Choroid plexus epithelial cell (primary cell): ENCODE measurements at regions not wholly inside any gene's neighbourhood (a gene's known extent, or its start where the extent isn't known, plus 50 kb on each side); places are given as distances from the start of the nearest gene placed in this dataset.

Experiments used
- DNase-seq: peaks from one replicate; pipeline ENCODE4 v3.0.0-alpha.2; 2010; ENCODE audit warnings: low read depth
- H3K4me3 ChIP-seq: 2 replicates; pipeline ENCODE4 v1.5.1; 2011; ENCODE audit warnings: low read depth, mild to moderate bottlenecking, control low read depth, low read length, moderate library complexity
- CTCF ChIP-seq: conservative IDR thresholded peaks from 2 replicates; pipeline ENCODE4 v1.5.1; 2011; ENCODE audit warnings: low read depth, mild to moderate bottlenecking, control low read depth, inconsistent platforms, low read length, moderate library complexity

DNA sequence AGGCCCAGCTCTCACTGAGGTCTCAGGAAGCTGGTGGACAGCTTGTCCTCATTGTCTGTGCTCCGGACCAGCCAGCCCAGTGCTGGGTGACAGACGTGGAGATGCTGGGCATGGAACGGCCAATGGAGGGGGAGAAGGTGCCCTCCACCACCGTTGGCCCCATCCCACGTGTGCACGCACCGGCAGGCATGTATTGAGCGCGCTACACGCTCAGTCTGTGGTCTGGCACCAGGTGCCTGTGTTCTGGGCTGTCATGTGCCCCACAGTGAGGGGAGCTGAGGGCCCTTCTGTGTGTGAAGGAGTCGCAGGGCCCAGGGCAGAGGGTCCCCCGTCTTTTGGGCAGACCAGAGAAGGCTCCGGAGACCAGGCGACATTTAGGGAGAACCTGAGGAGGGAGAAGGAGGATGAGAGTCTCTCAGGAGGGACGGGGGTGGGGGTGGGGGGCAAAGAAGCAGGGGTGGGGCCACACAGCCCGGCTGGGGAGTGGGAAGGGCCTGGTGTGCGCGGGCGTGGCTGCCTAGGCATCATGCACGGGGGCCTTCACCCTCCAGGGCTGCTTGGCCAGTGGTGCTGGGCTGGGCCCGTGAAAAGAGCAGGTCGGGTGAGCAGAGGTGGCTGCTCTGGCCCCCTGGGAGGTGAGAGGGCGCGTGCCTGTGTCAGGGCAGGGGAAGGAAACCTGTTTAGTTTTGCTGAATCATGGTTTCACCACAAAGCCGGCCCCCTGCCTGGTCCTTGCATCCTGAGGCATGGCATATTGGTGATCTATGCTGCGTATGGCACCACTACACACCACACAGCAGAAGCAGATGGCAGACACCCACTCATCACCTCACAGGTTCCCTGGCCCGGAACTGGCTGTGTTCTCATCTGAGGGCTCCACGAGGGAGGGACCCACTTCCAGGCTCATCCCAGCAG is 86.7 kb upstream of the TTC34 start:
- no peak for DNase-seq
- H3K4me3 ChIP-seq: no peak overlapping the region
- no peak for TF ChIP-seq CTCF

GRCh38 chr1:2890221-2890850 is 88.8 kb upstream of the TTC34 start:
- no peak for DNase-seq
- TF ChIP-seq CTCF: no peak
- no peak overlapping the region for H3K4me3 ChIP-seq

DNA sequence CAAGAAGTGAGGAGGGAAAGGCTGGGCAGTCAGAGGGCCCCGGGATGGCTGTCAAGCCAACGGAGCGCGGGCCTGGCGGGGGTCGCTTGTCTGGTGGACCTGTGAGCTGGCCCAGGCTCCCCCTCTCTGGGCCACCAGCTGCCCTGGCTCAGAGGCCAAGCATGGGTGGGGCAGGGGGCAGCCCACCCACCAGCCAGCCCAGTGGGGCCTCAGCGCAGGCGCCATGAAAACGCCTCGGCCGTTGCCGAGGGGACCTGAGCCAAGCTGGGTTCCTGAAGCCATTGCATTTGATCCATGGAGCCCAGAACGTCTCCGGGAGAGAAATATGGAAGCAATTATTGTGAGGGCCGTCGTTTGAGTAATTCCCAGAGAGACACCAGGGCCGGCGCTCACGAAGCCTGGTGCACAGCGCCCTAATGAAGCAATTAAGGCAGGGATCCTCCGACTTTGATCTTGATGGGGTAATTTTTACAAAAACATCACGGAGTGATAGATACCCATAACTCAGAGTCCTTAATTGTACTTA is 90.5 kb upstream of the TTC34 start:
- no peak for DNase-seq
- no peak for TF ChIP-seq CTCF

GRCh38 chr1:2893473-2894120 is 92.1 kb upstream of the TTC34 start:
- no peak for TF ChIP-seq CTCF
- H3K4me3 ChIP-seq: no peak overlapping the region
- no peak for DNase-seq

More for the DNA sequence above, 90.5 kb upstream of the TTC34 start:
- H3K4me3 ChIP-seq: no peak overlapping the region

- no peak for DNase-seq
- TF ChIP-seq CTCF: no peak
- no peak overlapping the region for H3K4me3 ChIP-seq
Observed at GRCh38 chr1:2894381-2895041, 93.0 kb upstream of the TTC34 start.

DNA sequence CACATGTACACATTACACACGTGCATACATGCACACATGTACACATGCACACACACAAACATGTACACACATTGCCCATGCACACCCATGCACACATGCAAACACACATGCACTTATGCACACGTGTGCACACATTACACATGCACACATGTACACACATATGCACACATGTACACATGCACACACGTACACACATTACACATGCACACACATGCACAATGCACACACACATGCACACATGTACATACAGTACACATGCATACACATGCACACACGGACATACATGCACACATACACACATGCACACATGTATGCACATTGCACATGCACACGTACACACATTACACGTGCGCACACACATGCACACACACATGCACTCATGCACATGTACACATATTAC is 95.3 kb upstream of the TTC34 start:
- no peak for TF ChIP-seq CTCF

More for the DNA sequence above, 95.3 kb upstream of the TTC34 start:
- no peak overlapping the region for H3K4me3 ChIP-seq
- DNase-seq: no peak
